Astrocyte (in vitro differentiated cells and primary cell): ENCODE measurements at regions not wholly inside any gene's neighbourhood (a gene's known extent, or its start where the extent isn't known, plus 50 kb on each side); places are given as distances from the start of the nearest gene placed in this dataset.

Experiments used
- EZH2 ChIP-seq: IDR thresholded peaks from 2 replicates; pipeline ENCODE4 v1.6.1; 2012; ENCODE audit warnings: mild to moderate bottlenecking, low read length, inconsistent platforms; ENCODE audit not compliant: insufficient read depth
- TF ChIP-seq, protein P1 (sequence below): IDR thresholded peaks from 2 replicates; pipeline ENCODE4 v1.5.1; 2011; ENCODE audit warnings: low read depth, mild to moderate bottlenecking, inconsistent platforms, low read length, moderate library complexity; ENCODE audit not compliant: insufficient read depth

DNA sequence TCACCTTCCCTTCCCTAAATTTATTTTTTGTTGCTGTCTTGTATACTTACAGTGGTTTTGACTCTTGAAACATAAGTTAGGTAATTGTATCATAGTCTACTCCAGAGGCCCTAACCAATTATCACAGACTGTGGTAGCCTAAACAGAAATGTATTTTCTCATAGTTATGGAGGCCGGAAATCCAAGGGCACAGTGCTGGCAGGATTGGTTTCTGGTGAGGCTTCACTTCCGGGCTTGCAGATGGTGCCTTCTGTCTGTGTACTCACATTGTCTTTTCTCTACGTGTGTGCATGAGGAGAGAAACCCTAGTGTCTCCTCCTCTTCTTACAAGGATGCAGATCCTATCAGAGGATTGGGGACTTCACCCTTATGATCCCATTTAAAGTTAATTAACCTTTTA is 290.2 kb upstream of the KCNMB2 start:
- TF ChIP-seq, protein P1, sequence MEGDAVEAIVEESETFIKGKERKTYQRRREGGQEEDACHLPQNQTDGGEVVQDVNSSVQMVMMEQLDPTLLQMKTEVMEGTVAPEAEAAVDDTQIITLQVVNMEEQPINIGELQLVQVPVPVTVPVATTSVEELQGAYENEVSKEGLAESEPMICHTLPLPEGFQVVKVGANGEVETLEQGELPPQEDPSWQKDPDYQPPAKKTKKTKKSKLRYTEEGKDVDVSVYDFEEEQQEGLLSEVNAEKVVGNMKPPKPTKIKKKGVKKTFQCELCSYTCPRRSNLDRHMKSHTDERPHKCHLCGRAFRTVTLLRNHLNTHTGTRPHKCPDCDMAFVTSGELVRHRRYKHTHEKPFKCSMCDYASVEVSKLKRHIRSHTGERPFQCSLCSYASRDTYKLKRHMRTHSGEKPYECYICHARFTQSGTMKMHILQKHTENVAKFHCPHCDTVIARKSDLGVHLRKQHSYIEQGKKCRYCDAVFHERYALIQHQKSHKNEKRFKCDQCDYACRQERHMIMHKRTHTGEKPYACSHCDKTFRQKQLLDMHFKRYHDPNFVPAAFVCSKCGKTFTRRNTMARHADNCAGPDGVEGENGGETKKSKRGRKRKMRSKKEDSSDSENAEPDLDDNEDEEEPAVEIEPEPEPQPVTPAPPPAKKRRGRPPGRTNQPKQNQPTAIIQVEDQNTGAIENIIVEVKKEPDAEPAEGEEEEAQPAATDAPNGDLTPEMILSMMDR: no peak
- no peak for TF ChIP-seq EZH2
